HUES48 (cell line): ENCODE measurements at regions not wholly inside any gene's neighbourhood (a gene's known extent, or its start where the extent isn't known, plus 50 kb on each side); places are given as distances from the start of the nearest gene placed in this dataset.
"Not testable (repeated sequence)": the region's sequence is repeated elsewhere in the genome, so short reads cannot be mapped to it uniquely, and the experiment has no call there.

ENCODE experiments used
- H3K27ac ChIP-seq: one replicate; pipeline ENCODE4 v1.7.0; 2013; ENCODE audit warnings: low read depth, low read length, inconsistent platforms
- H3K27me3 ChIP-seq: 2 replicates; pipeline ENCODE4 v1.6.1; 2013; ENCODE audit warnings: mild to moderate bottlenecking, low read length; ENCODE audit not compliant: control insufficient read depth, insufficient read depth
- H3K36me3 ChIP-seq: 2 replicates; pipeline ENCODE4 v1.6.1; 2013; ENCODE audit warnings: low read length; ENCODE audit not compliant: control insufficient read depth, insufficient read depth
- H3K4me1 ChIP-seq: 2 replicates; pipeline ENCODE4 v1.6.1; 2013; ENCODE audit warnings: mild to moderate bottlenecking, low read length; ENCODE audit not compliant: control insufficient read depth, insufficient read depth
- H3K4me3 ChIP-seq: 2 replicates; pipeline ENCODE4 v1.5.1; 2013; ENCODE audit warnings: mild to moderate bottlenecking, low read depth, low read length
- H3K9ac ChIP-seq: 2 replicates; pipeline ENCODE4 v1.6.1; 2013; ENCODE audit warnings: mild to moderate bottlenecking, low read depth, low read length, moderate library complexity
- H3K9me3 ChIP-seq: 2 replicates; pipeline ENCODE4 v1.6.1; 2013; ENCODE audit warnings: low read length; ENCODE audit not compliant: control insufficient read depth, insufficient read depth

DNA sequence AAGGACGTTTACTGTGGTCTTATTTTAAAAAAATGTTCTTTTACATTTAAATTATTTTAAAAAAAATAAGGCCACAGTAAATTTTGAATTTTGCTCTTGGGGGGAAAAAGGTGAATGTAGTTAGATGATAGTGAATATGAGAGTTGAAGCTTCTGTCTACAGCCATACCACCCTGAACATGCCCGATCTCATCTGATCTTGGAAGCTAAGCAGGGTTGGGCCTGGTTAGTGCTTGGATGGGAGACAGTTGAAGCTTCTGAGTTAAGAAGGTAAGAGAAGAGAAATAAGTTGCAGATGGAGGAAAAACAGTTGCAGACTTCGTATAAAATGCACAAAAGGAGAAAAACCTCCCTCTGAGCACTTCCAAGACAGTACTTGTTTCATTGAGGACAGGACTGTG lies 115.6 kb upstream of the NR3C2 start:
- H3K9me3 ChIP-seq: no peaks in the 10 kb centered on the region
- no peaks in the 10 kb centered on the region for H3K27me3 ChIP-seq
- H3K9ac ChIP-seq: no peak overlapping the region
- H3K4me3 ChIP-seq: no peak overlapping the region
- no peak overlapping the region for H3K27ac ChIP-seq
- no peaks in the 10 kb centered on the region for H3K4me1 ChIP-seq
- no peaks in the 10 kb centered on the region for H3K36me3 ChIP-seq

DNA sequence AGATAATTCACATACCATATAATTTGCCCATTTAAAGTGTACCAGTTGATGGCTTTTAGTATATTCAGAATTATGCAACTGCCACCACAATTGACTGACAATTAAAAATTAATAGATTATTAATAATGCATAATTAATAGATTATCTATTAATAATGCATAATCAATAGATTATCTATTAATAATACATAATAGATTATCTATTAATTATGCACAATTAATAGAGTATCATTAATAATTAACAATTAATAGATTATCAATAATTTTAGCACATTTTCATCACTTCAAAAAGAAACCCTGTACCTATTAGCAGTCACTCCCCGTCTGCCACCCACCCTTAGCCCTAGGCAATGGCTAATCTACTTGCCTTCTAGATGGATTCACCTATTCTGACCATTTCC lies 108.6 kb upstream of the NR3C2 start:
- Histone ChIP-seq H3K36me3 (no peaks in the 10 kb centered on the region), H3K9ac (no peak overlapping the region), H3K9me3 (no peaks in the 10 kb centered on the region), H3K4me1 (no peaks in the 10 kb centered on the region), H3K27me3 (no peaks in the 10 kb centered on the region), H3K27ac (no peak overlapping the region), H3K4me3 (no peak overlapping the region)

DNA sequence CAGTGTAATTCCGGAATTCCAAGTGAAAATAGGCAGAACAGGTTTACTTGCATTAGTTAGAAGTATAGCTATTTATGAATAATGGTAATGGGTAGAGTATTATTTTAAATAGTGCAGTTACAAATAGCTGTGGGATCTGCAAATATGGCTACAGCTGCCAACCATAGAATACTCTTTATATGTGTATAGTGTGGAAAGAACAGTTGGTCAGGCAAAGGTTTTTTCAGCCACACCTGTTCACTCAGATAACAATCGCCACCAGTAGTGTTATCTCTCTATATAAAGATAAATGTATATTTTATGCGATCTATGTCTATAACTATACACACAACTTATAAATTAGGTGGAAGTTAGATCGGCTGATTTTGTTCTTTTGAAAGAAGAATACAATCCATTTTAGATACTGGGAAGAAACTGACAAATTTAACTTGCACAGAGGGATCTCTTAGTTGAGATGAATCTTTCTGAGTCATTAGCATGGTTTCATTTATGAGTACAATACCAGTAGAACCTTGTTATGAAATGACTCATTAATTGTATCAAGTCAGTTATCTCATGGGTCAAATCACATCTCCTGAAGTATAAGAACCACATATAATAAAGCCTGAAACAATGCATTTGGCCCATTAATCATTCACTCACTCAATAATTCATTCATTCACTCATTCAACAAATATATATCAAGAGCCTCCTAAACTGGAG lies 100.9 kb upstream of the NR3C2 start:
- no peak overlapping the region for H3K9ac ChIP-seq
- H3K4me1 ChIP-seq: peaks cover 7% of the 10 kb centered on the region; the same call in 1 of the 2 replicates
- no peak overlapping the region for H3K27ac ChIP-seq
- H3K36me3 ChIP-seq: no peaks in the 10 kb centered on the region
- no peaks in the 10 kb centered on the region for H3K27me3 ChIP-seq
- H3K9me3 ChIP-seq: no peaks in the 10 kb centered on the region
- H3K4me3 ChIP-seq: no peak overlapping the region

DNA sequence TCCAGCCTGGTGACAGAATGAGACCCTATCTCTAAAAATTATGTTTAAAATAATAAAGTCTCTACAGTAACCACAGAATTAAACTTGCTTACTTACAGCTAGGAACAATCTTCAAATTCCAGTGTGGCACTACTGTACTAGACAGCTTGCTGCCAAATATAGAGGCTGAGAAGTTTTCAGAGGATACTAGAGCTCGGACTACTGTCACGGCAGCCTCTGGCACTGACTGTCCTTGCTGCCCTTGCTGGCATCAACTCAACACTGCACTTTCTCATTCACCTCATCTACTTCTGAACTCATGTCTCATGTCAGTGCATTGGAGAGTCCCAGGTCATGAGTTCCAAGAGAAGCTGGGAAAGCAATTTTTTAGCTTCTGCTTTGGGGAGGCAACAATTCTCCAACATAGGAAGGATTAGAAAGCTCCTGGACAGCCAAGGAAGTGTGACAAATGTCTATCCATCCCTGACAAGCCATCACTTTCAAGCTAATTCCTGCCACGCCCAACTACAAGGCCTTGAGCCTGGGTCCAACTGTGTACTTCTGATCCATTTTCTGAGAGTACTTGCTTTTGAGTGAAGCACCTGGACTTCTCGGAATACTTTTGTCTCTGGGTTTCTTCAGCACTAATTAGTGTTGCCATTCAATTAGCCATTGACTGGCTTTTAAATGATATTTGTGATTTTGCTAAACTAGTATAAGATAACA lies 98.6 kb upstream of the NR3C2 start:
- no peak overlapping the region for H3K27ac ChIP-seq
- peaks cover 7% of the 10 kb centered on the region; the same call in 1 of the 2 replicates for H3K4me1 ChIP-seq
- no peaks in the 10 kb centered on the region for H3K36me3 ChIP-seq
- H3K9ac ChIP-seq: no peak overlapping the region
- H3K4me3 ChIP-seq: no peak overlapping the region
- no peaks in the 10 kb centered on the region for H3K27me3 ChIP-seq
- no peaks in the 10 kb centered on the region for H3K9me3 ChIP-seq

DNA sequence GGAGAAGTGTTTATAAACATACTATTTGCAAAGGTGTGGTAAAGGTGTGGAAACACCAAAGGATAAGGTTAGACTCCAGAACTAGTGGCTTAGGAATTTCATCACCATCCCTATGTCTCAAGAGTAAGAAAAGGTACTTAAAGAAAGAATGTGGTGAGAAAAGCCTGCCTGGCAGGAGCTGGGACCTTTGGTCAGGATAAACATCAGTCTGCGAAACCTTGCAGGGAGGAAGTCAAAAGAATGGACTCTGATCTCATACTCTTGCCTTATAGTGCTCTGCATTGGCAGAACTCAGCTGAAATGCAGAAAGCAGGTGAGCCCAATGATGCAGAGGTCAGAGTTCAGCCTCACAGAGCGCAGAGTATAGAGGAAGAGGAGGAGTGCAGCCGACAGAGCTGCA lies 97.2 kb upstream of the NR3C2 start:
- no peak overlapping the region for H3K4me3 ChIP-seq
- H3K27ac ChIP-seq: no peak overlapping the region

DNA sequence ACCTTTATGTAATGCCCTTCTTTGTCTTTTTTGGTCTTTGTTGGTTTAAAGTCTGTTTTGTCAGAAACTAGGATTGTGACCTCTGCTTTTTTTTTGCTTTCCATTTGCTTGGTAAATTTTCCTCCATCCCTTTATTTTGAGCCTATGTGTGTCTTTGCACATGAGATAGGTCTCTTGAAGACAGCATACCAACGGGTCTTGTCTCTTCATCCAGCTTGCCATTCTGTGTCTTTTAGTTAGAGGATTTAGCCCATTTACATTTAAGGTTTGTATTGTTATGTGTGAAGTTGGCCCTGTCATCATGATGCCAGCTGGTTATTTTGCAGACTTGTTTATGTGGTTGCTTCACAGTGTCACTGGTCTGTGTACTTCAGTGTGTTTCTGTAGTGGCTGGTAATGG lies 91.6 kb upstream of the NR3C2 start:
- not testable (repeated sequence) for H3K4me3 ChIP-seq, H3K27me3 ChIP-seq, H3K4me1 ChIP-seq, H3K36me3 ChIP-seq, H3K9me3 ChIP-seq, H3K9ac ChIP-seq, H3K27ac ChIP-seq

More for the DNA sequence above, 97.2 kb upstream of the NR3C2 start:
- no peaks in the 10 kb centered on the region for H3K9me3 ChIP-seq
- no peak overlapping the region for H3K9ac ChIP-seq
- H3K27me3 ChIP-seq: no peaks in the 10 kb centered on the region
- H3K4me1 ChIP-seq: peaks cover 7% of the 10 kb centered on the region; the same call in 1 of the 2 replicates
- no peaks in the 10 kb centered on the region for H3K36me3 ChIP-seq

DNA sequence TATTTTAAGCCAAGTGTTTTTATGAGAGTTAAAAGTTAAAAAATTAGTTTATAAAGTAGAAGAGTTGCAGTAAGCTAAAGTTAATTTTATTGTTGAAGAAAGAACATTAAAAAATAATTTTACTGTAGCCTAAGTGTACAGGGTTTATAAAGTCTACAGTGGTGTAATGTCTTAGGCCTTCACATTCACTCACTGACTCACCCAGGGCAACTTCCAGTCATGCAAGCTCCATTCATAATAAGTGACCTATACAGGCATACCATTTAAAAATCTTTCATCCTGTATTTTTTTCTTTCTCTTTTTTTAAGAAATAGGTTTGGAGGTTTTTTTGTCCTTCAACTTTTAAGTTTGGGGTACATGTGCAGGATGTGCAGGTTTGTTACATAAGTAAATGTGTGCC lies 87.9 kb upstream of the NR3C2 start:
- H3K27ac ChIP-seq: no peak overlapping the region
- no peaks in the 10 kb centered on the region for H3K36me3 ChIP-seq
- H3K4me3 ChIP-seq: no peak overlapping the region
- no peak overlapping the region for H3K9ac ChIP-seq
- H3K27me3 ChIP-seq: no peaks in the 10 kb centered on the region
- H3K9me3 ChIP-seq: peaks cover 7% of the 10 kb centered on the region
- no peaks in the 10 kb centered on the region for H3K4me1 ChIP-seq

DNA sequence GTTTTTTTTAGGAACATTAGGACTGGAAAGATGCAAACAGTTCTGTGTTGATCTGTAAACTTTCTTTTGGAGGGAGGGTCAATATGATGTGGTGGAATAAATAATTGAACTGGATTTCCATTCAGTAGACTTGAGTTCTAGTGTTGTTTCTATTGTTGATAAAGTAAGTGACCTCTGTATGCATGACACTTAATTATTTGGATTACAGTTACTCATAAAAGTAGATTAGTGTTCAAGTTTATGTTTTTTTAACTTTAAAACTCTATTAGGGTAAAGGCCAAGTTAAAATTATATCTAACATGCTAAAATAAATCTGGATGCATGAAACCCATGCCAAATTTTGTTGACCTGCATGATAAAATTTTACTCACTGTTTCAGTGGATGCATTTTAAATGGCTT lies 85.4 kb upstream of the NR3C2 start:
- Histone ChIP-seq H3K9me3 (peaks cover 3% of the 10 kb centered on the region; the same call in 1 of the 2 replicates), H3K27ac (no peak overlapping the region), H3K36me3 (no peaks in the 10 kb centered on the region), H3K9ac (no peak overlapping the region), H3K4me1 (no peaks in the 10 kb centered on the region), H3K4me3 (no peak overlapping the region), H3K27me3 (no peaks in the 10 kb centered on the region)

DNA sequence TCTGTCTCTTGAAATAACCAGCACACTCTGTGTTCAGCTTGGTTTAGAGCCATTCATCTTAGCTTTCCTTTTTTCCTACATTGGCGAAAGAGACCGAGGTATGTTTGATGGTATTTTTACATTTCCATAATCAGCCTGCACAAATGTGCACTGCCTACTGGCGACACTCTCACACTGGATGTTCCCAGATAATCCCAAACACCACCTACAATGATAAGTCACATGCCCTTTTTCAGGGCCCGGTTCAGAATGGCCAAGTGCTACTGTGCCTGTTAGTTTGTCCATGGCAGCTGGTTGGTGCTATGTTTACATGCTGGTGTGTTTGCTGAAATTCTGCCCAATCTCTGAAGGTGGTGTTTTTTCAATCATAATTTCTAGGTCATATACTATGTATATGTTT lies 80.8 kb upstream of the NR3C2 start:
- H3K27ac ChIP-seq: no peak overlapping the region
- H3K36me3 ChIP-seq: no peaks in the 10 kb centered on the region
- no peak overlapping the region for H3K9ac ChIP-seq

DNA sequence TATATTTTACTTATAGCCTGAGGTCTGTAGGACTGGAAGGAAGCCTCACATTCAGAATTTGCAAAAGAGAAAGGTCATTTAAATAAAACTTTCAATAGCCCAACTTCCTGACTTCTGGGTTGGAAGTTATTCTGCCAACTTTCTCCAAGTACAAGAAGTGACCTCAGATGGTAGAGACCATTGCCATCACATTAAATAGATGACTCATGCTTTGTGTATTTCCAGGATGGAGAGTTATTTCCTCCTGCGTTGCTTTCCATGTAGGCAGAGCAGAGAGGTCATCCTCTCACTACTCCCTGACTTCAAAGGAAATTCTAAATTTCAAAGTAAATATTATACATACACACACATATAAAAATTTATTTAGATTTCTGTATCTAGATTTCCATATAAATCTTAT lies 73.0 kb upstream of the NR3C2 start:
- no peaks in the 10 kb centered on the region for H3K36me3 ChIP-seq
- H3K9ac ChIP-seq: no peak overlapping the region
- no peak overlapping the region for H3K4me3 ChIP-seq
- H3K27ac ChIP-seq: no peak overlapping the region
- no peaks in the 10 kb centered on the region for H3K4me1 ChIP-seq
- no peaks in the 10 kb centered on the region for H3K9me3 ChIP-seq
- H3K27me3 ChIP-seq: no peaks in the 10 kb centered on the region

More for the DNA sequence above, 80.8 kb upstream of the NR3C2 start:
- Histone ChIP-seq H3K27me3 (no peaks in the 10 kb centered on the region), H3K4me3 (no peak overlapping the region), H3K9me3 (no peaks in the 10 kb centered on the region), H3K4me1 (no peaks in the 10 kb centered on the region)

DNA sequence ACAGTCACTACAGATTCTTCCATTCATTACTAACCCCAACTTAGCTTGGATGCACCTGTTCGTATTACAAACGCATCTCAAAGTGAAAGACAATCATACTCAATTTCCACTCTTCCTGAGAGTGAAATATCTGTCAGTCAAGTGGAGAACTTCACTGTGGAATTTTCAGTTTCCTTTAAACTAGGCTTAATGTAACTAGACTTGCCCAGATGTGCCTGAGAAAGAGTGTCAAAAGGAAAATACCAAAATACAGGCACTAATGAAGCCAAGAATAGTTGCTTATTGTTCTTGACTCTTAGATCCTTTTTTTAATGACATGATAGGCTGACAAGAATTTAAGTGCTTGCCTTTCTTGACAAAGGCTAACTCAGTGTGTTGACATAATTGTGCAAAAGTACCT lies 72.4 kb upstream of the NR3C2 start:
- H3K9me3 ChIP-seq: no peaks in the 10 kb centered on the region
- no peak overlapping the region for H3K9ac ChIP-seq
- H3K4me3 ChIP-seq: no peak overlapping the region
- no peaks in the 10 kb centered on the region for H3K4me1 ChIP-seq
- H3K27ac ChIP-seq: no peak overlapping the region
- H3K27me3 ChIP-seq: no peaks in the 10 kb centered on the region
- no peaks in the 10 kb centered on the region for H3K36me3 ChIP-seq
